ENCODE measurements at regions not wholly inside any gene's neighbourhood (a gene's known extent, or its start where the extent isn't known, plus 50 kb on each side); places are given as distances from the start of the nearest gene placed in this dataset.

- TF ChIP-seq TCF7 (CRISPR knock-in tag; IDR thresholded peaks at IDR 0.05; ENCODE audit: low read depth) (no peak), CTCF (IDR thresholded peaks at IDR 0.05) (no peak), ZSCAN18 (CRISPR knock-in tag; IDR thresholded peaks at IDR 0.05) (no peak), ZNF416 (CRISPR knock-in tag; IDR thresholded peaks at IDR 0.05) (no peak), ZNF121 (CRISPR knock-in tag; IDR thresholded peaks at IDR 0.05) (no peak), NR2C2 (CRISPR knock-in tag; IDR thresholded peaks at IDR 0.05) (no peak), OVOL2 (CRISPR knock-in tag; IDR thresholded peaks at IDR 0.05; ENCODE audit: borderline replicate concordance) (no peak), ATF1 (CRISPR knock-in tag; IDR thresholded peaks at IDR 0.05) (no peak), TEAD4 (CRISPR knock-in tag; IDR thresholded peaks at IDR 0.05) (no peak), ATF2 (CRISPR knock-in tag; IDR thresholded peaks at IDR 0.05; ENCODE audit: borderline replicate concordance, low read depth) (no peak), USF1 (CRISPR knock-in tag; IDR thresholded peaks at IDR 0.05) (no peak), ZBTB43 (CRISPR knock-in tag; IDR thresholded peaks at IDR 0.05) (no peak)
Observed at GRCh38 chr2:22952656-22953225, 432.2 kb upstream of the KLHL29 start.

Data from WTC11 (cell line).